ENCODE measurements at regions not wholly inside any gene's neighbourhood (a gene's known extent, or its start where the extent isn't known, plus 50 kb on each side); places are given as distances from the start of the nearest gene placed in this dataset.
A peak's percentile ranks its signal among the peaks of the same experiment; 100 is the strongest.

DNA sequence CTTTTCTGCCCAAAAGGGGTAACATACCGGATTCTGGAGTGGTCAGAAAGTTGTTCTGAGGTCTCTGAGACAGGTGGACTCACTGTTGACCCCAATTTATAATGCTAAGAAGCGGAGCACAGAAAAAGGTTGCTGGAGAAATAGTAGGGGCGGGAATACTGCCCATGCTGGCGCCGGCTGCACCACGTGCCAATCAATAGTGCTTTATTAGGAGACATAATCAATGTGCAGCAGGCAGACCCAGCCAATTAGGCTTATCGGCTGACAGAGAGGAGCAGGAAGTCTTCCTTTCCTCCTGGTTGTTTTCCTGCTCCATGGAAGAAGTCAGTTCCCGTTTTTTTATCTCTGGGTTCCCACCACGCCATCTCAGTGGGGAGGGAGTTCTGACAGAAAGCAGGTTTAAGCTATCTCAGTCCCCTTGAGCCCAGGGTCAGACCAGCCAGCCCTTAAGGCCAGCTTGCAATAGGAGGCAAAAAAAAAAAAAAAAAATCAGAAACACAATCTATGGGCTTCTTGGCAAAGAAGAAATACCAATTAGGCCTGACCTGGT lies 68.2 kb upstream of the IRX6 start:
- no peaks in the 10 kb centered on the region for H3K36me3 ChIP-seq (ENCODE audit: control insufficient read depth, insufficient read depth, low read length)
- H3K4me1 ChIP-seq (ENCODE audit: control insufficient read depth, insufficient read depth, low read length), result no peaks in the 10 kb centered on the region
- H3K4me3 Mint-ChIP-seq, result no peak overlapping the region
- no peak for DNase-seq
- no peak overlapping the region for H3K4me3 ChIP-seq (ENCODE audit: low read length)
- H3K9me3 Mint-ChIP-seq, result no peaks in the 10 kb centered on the region
- intact Hi-C loops (cut with micrococcal nuclease), result no loop called here
- no peak overlapping the region for H3K27ac ChIP-seq (ENCODE audit: low read length)
- WGBS (ENCODE audit: insufficient coverage), result 45% methylated on average over 9 of the region's 9 CpGs
- no peaks in the 10 kb centered on the region for H3K4me1 Mint-ChIP-seq
- H3K36me3 Mint-ChIP-seq, result no peaks in the 10 kb centered on the region
- ATAC-seq, result no peak
- H3K27ac Mint-ChIP-seq, result no peak overlapping the region
- TF ChIP-seq CTCF (IDR thresholded peaks at IDR 0.05), result no peak
- H3K27me3 Mint-ChIP-seq (ENCODE audit: low read depth in 2 of 2), result peaks cover 0 to 6% of the 10 kb centered on the region in 2 donors
- no peaks in the 10 kb centered on the region for H3K9me3 ChIP-seq (ENCODE audit: control insufficient read depth, insufficient read depth, low read length)
- no peaks in the 10 kb centered on the region for H3K27me3 ChIP-seq (ENCODE audit: control insufficient read depth, insufficient read depth, low read length)

GRCh38 chr16:55256412-55257016 lies 67.5 kb upstream of the IRX6 start:
- Mint-ChIP-seq H3K36me3 (no peaks in the 10 kb centered on the region), H3K4me1 (no peaks in the 10 kb centered on the region), H3K27ac (no peak overlapping the region), H3K9me3 (no peaks in the 10 kb centered on the region), H3K4me3 (no peak overlapping the region), H3K27me3 (ENCODE audit: low read depth in 2 of 2) (no peaks in the 10 kb centered on the region)
- TF ChIP-seq CTCF (IDR thresholded peaks at IDR 0.05), result no peak
- H3K27me3 ChIP-seq (ENCODE audit: control insufficient read depth, insufficient read depth, low read length), result no peaks in the 10 kb centered on the region
- H3K4me3 ChIP-seq (ENCODE audit: low read length), result no peak overlapping the region
- no peak for DNase-seq
- 87% methylated on average over 20 of the region's 20 CpGs for WGBS (ENCODE audit: insufficient coverage)
- intact Hi-C loops (cut with micrococcal nuclease), result no loop called here
- no peak for ATAC-seq
- H3K36me3 ChIP-seq (ENCODE audit: control insufficient read depth, insufficient read depth, low read length), result no peaks in the 10 kb centered on the region
- H3K4me1 ChIP-seq (ENCODE audit: control insufficient read depth, insufficient read depth, low read length), result no peaks in the 10 kb centered on the region
- no peak overlapping the region for H3K27ac ChIP-seq (ENCODE audit: low read length)
- H3K9me3 ChIP-seq (ENCODE audit: control insufficient read depth, insufficient read depth, low read length), result no peaks in the 10 kb centered on the region

- no peaks in the 10 kb centered on the region for H3K27me3 ChIP-seq (ENCODE audit: control insufficient read depth, insufficient read depth, low read length)
- H3K9me3 ChIP-seq (ENCODE audit: control insufficient read depth, insufficient read depth, low read length), result no peaks in the 10 kb centered on the region
- 41% methylated on average over 9 of the region's 9 CpGs for WGBS (ENCODE audit: insufficient coverage)
- peak in 1 of 2 donors; percentile 52 for DNase-seq
- no peaks in the 10 kb centered on the region for H3K9me3 Mint-ChIP-seq
- H3K4me1 Mint-ChIP-seq, result no peaks in the 10 kb centered on the region
- no peaks in the 10 kb centered on the region for H3K36me3 Mint-ChIP-seq
- H3K27ac Mint-ChIP-seq, result no peak overlapping the region
- no peak overlapping the region for H3K4me3 ChIP-seq (ENCODE audit: low read length)
- no peaks in the 10 kb centered on the region for H3K4me1 ChIP-seq (ENCODE audit: control insufficient read depth, insufficient read depth, low read length)
- H3K36me3 ChIP-seq (ENCODE audit: control insufficient read depth, insufficient read depth, low read length), result no peaks in the 10 kb centered on the region
- intact Hi-C loops (cut with micrococcal nuclease), result no loop called here
- H3K27me3 Mint-ChIP-seq (ENCODE audit: low read depth in 2 of 2), result no peaks in the 10 kb centered on the region
- ATAC-seq, result peak in 2 of 3 donors; percentile 36 to 37
- TF ChIP-seq CTCF (IDR thresholded peaks at IDR 0.05), result no peak
- H3K27ac ChIP-seq (ENCODE audit: low read length), result no peak overlapping the region
- no peak overlapping the region for H3K4me3 Mint-ChIP-seq
Measured at GRCh38 chr16:55257966-55258613, 65.9 kb upstream of the IRX6 start.
